Heart right ventricle (tissue), 16 donors: ENCODE measurements at regions not wholly inside any gene's neighbourhood (a gene's known extent, or its start where the extent isn't known, plus 50 kb on each side); places are given as distances from the start of the nearest gene placed in this dataset.

ENCODE experiments used
- ATAC-seq, 8 donors: fragments of 200-7000 bp; cut with Tn5 transposase; one replicate each; pipeline ENCODE4 v1.9.1; 2020; ENCODE audit warnings: mild to moderate bottlenecking in 8 of 8, moderate library complexity in 8 of 8, moderate number of reproducible peaks in 1 of 8
- DNase-seq, 2 donors: peaks; one replicate each; pipeline ENCODE4 v3.0.0-alpha.2; 2020
- H3K27ac ChIP-seq, 10 donors: fragments of 200-600 bp; sonication (generic) in 2 of 10; one replicate each; pipeline versions ENCODE4 v1.5.0 to v1.8.0; 2020 to 2022; ENCODE audit warnings: mild to moderate bottlenecking in 3 of 10
- H3K27me3 ChIP-seq, 7 donors: fragments of 200-600 bp; one replicate each; pipeline ENCODE4 v1.8.0; 2021 to 2022; ENCODE audit warnings: mild to moderate bottlenecking in 2 of 7
- H3K36me3 ChIP-seq, 9 donors: fragments of 200-600 bp; sonication (generic) in 1 of 9; one replicate each; pipeline versions ENCODE4 v1.5.0 to v1.8.0; 2020 to 2022; ENCODE audit warnings: mild to moderate bottlenecking in 2 of 9
- H3K4me1 ChIP-seq, 9 donors: fragments of 200-600 bp; sonication (generic) in 1 of 9; one replicate each; pipeline versions ENCODE4 v1.5.0 to v1.8.0; 2020 to 2022; ENCODE audit warnings: mild to moderate bottlenecking in 4 of 9
- H3K4me3 ChIP-seq, 10 donors: fragments of 200-600 bp; sonication (generic) in 2 of 10; one replicate each; pipeline versions ENCODE4 v1.5.0 to v1.8.0; 2020 to 2022; ENCODE audit warnings: mild to moderate bottlenecking in 7 of 10, moderate library complexity in 2 of 10
- H3K9me3 ChIP-seq, 11 donors: fragments of 200-600 bp in 10 of 11; sonication (generic) in 2 of 11; one replicate each; pipeline versions ENCODE4 v1.5.0 to v1.8.0; 2013 to 2022; ENCODE audit warnings: mild to moderate bottlenecking in 2 of 11, control low read depth in 1 of 11, moderate library complexity in 1 of 11
- CTCF ChIP-seq, 9 donors: fragments of 200-600 bp; sonication (generic) in 2 of 9; IDR thresholded peaks; one replicate each; pipeline versions ENCODE4 v1.5.0 to v1.8.0; 2021 to 2022; ENCODE audit warnings: antibody characterized with exemption in 9 of 9, mild to moderate bottlenecking in 5 of 9, moderate library complexity in 1 of 9
- WGBS, 2 donors: extraction: QIAGEN DNeasy Blood & Tissue Kit; methylation state at CpG; one replicate each; pipeline ENCODE4 v1.1.7; 2013; ENCODE audit warnings: inconsistent platforms in 1 of 2; 5-methylcytosine and 5-hydroxymethylcytosine counted together
- intact Hi-C, 10 donors: fragments of 100-400 bp; cut with DNase I; formaldehyde crosslinking; loops; one replicate each; pipeline versions ENCODE4 v1.11.1 to v1.14.2; 2022
- donor health status: Arrhythmogenic right ventricular cardiomyopathy.
- donor health status: ischemic (EF 13 %, LVEDD 7.1; RV severe dilation, severe dysfunction).
- donor health status: healthy with polysubstance abuse.
- donor health status: DM: no; HTN: yes; CAD: no.
- donor health status: DM: no; HTN: no; CAD: no.
- donor health status: ischemic (EF 25% LVEDD 6.9; RV normal size, moderate dysfunction).
- donor health status: ischemic (EF 25% LVEDD 5.7; RV mildly dilated, moderate dysfunction).
- donor health status: healthy.
- donor health status: DM: yes; HTN: yes; CAD: no.
- donor health status: Ischemic cardiomyopathy.
- donor health status: ischemic (EF 35%, LVEDD 5.7; RV mildly dilated, moderate dysfunction).
- donor health status: nonischemic (EF 11% LVEDD 7.7; RV severe dilation, severe dysfunction).
- donor health status: DM: yes; HTN: yes; CAD: no.
- donor health status: PGD.
- donor health status: ischemic (EF 29% LVEDD 5.4; RV normal size, mild dysfunction).
- donor health status: nonischemic (EF 23%, LVEDD 6.1; RV moderate dilation, normal function).

GRCh38 chr2:8309131-8309530, 372.7 kb upstream of the ID2 start:
- intact Hi-C loops, result no loop called here
- peak in 3 of 8 donors; percentile 21 to 39 (median 37) for ATAC-seq
- Histone ChIP-seq H3K4me3 (no peak overlapping the region), H3K4me1 (peaks cover 0 to 89% (median 3%) of the 10 kb centered on the region in 9 donors), H3K27ac (peak overlapping the region in 1 of 10 donors; percentile 20), H3K27me3 (no peaks in the 10 kb centered on the region), H3K9me3 (no peaks in the 10 kb centered on the region), H3K36me3 (no peaks in the 10 kb centered on the region)
- no peak for DNase-seq
- no peak for TF ChIP-seq CTCF (IDR thresholded peaks at IDR 0.05)
- WGBS, 2 donors, result 40 to 58% methylated on average over 7 of the region's 7 CpGs

GRCh38 chr2:8310557-8311455, 371.1 kb upstream of the ID2 start:
- Histone ChIP-seq H3K36me3 (no peaks in the 10 kb centered on the region), H3K27ac (peak overlapping the region in 1 of 10 donors; percentile 58), H3K9me3 (no peaks in the 10 kb centered on the region), H3K27me3 (no peaks in the 10 kb centered on the region), H3K4me1 (peaks cover 0 to 80% (median 3%) of the 10 kb centered on the region in 9 donors), H3K4me3 (no peak overlapping the region)
- intact Hi-C loops, result no loop called here
- WGBS, 2 donors, result 68 to 79% methylated on average over 12 of the region's 12 CpGs
- DNase-seq (no peak), ATAC-seq (no peak)
- no peak for TF ChIP-seq CTCF (IDR thresholded peaks at IDR 0.05)

- Histone ChIP-seq H3K4me3 (no peak overlapping the region), H3K4me1 (peaks cover 0 to 71% (median 3%) of the 10 kb centered on the region in 9 donors), H3K27ac (peak overlapping the region in 1 of 10 donors; percentile 58), H3K9me3 (no peaks in the 10 kb centered on the region), H3K27me3 (no peaks in the 10 kb centered on the region), H3K36me3 (no peaks in the 10 kb centered on the region)
- no peak for ATAC-seq
- no peak for TF ChIP-seq CTCF (IDR thresholded peaks at IDR 0.05)
- DNase-seq, result no peak
- WGBS, 2 donors, result 95 to 97% methylated on average over 3 of the region's 3 CpGs
- intact Hi-C loops, result no loop called here
Observed at GRCh38 chr2:8312221-8312620, 369.6 kb upstream of the ID2 start.

- 86 to 90% methylated on average over 8 of the region's 8 CpGs for WGBS, 2 donors
Observed at GRCh38 chr2:8312861-8313830, 368.7 kb upstream of the ID2 start.

More at GRCh38 chr2:8312861-8313830, 368.7 kb upstream of the ID2 start:
- peak overlapping the region in 1 of 10 donors; percentile 58 for H3K27ac ChIP-seq
- intact Hi-C loops, result no loop called here
- no peaks in the 10 kb centered on the region for H3K36me3 ChIP-seq
- DNase-seq, result no peak
- TF ChIP-seq CTCF (IDR thresholded peaks at IDR 0.05), result no peak
- H3K4me3 ChIP-seq, result no peak overlapping the region
- H3K9me3 ChIP-seq, result no peaks in the 10 kb centered on the region
- H3K27me3 ChIP-seq, result peaks cover 0 to 3% (median 0%) of the 10 kb centered on the region in 7 donors
- ATAC-seq, result no peak
- H3K4me1 ChIP-seq, result peaks cover 0 to 66% (median 3%) of the 10 kb centered on the region in 9 donors
